NCI-H2227 treated with DMSO at 0.1 percent for 48 hours (cell line): ENCODE measurements at regions not wholly inside any gene's neighbourhood (a gene's known extent, or its start where the extent isn't known, plus 50 kb on each side); places are given as distances from the start of the nearest gene placed in this dataset.

Source experiments
- DNase-seq: peaks from one replicate; lab custom pipeline; 2025; lab: John Stamatoyannopoulos, UW

GRCh38 chr15:35159170-35159569, 74.1 kb upstream of the NANOGP8 start:
- DNase-seq = no peak

- no peak for DNase-seq
Observed at GRCh38 chr15:35151782-35152181, 66.7 kb upstream of the NANOGP8 start.

GRCh38 chr15:35151381-35151780, 66.3 kb upstream of the NANOGP8 start:
- no peak for DNase-seq

- no peak for DNase-seq
Observed at GRCh38 chr15:35150361-35150760, 65.3 kb upstream of the NANOGP8 start.

- DNase-seq = no peak
Observed at GRCh38 chr15:35145336-35145735, 60.2 kb upstream of the NANOGP8 start.

GRCh38 chr15:35142578-35142977, 57.5 kb upstream of the NANOGP8 start:
- DNase-seq = no peak

- no peak for DNase-seq
Observed at GRCh38 chr15:35141743-35142471, 56.8 kb upstream of the NANOGP8 start.

GRCh38 chr15:35139822-35140221, 54.7 kb upstream of the NANOGP8 start:
- DNase-seq = no peak

- no peak for DNase-seq
Observed at GRCh38 chr15:35137190-35137574, 52.1 kb upstream of the NANOGP8 start.

- DNase-seq = no peak
Observed at GRCh38 chr15:35136321-35137189, 51.5 kb upstream of the NANOGP8 start.
